ENCODE measurements at regions not wholly inside any gene's neighbourhood (a gene's known extent, or its start where the extent isn't known, plus 50 kb on each side); places are given as distances from the start of the nearest gene placed in this dataset.

- no peak overlapping the region for H2BK120ac ChIP-seq (ENCODE audit: low read depth, low read length, poor library complexity, severe bottlenecking)
- H3K27me3 Mint-ChIP-seq (ENCODE audit: low read depth): peaks cover 12% of the 10 kb centered on the region
- no peak overlapping the region for H2BK20ac ChIP-seq (ENCODE audit: low read depth, low read length, poor library complexity, severe bottlenecking)
- no peak overlapping the region for H4K5ac ChIP-seq (ENCODE audit: insufficient read length, low read depth, low read length)
- no peaks in the 10 kb centered on the region for H3K36me3 Mint-ChIP-seq (ENCODE audit: insufficient read depth in 1 of 3, low read depth in 3 of 3)
- H3K4me1 Mint-ChIP-seq: peaks cover 38 to 44% of the 10 kb centered on the region in 2 experiments
- H3K27me3 ChIP-seq (ENCODE audit: insufficient read depth, low read length): no peaks in the 10 kb centered on the region
- H3K9me3 Mint-ChIP-seq: no peaks in the 10 kb centered on the region
- H3K27ac ChIP-seq (ENCODE audit: insufficient read length, low read depth, low read length): no peak overlapping the region
- H3K23ac ChIP-seq (ENCODE audit: insufficient read length, low read depth, low read length): no peak overlapping the region
- H3K56ac ChIP-seq (ENCODE audit: insufficient read length, low read depth, low read length): no peak overlapping the region
- H2BK15ac ChIP-seq (ENCODE audit: low read depth, low read length): no peak overlapping the region
- H4K91ac ChIP-seq (ENCODE audit: insufficient read length, low read depth, low read length): no peak overlapping the region
- H3K14ac ChIP-seq (ENCODE audit: insufficient read depth, low read length): no peak overlapping the region
- H3K4ac ChIP-seq (ENCODE audit: low read depth, low read length): no peak overlapping the region
- no peak overlapping the region for H3T11ph ChIP-seq (ENCODE audit: low read length)
- H3K23me2 ChIP-seq (ENCODE audit: insufficient read length, low read depth, low read length, poor library complexity, severe bottlenecking): no peaks in the 10 kb centered on the region
- H3K4me2 ChIP-seq (ENCODE audit: insufficient read depth, insufficient read length, low read length): no peak overlapping the region
- no peak for TF ChIP-seq CTCF (conservative IDR thresholded peaks at IDR 0.05)
- H2BK5ac ChIP-seq (ENCODE audit: insufficient read length, low read length): no peak overlapping the region
- no CpG with 5 or more reads among the region's 3 CpGs for WGBS (ENCODE audit: extremely low coverage, insufficient read length, low lambda C conversion rate)
- H3K4me3 Mint-ChIP-seq: no peak overlapping the region
- no peaks in the 10 kb centered on the region; the same call in 1 of the 2 replicates for H3K4me1 ChIP-seq (ENCODE audit: insufficient read depth, low read length)
- H2BK12ac ChIP-seq (ENCODE audit: insufficient read length, low read depth, low read length): no peak overlapping the region
- DNase-seq: no peak
- H3K9me3 ChIP-seq (ENCODE audit: control insufficient read depth, low read depth, low read length): no peaks in the 10 kb centered on the region
- H4K20me1 ChIP-seq (ENCODE audit: control insufficient read depth, insufficient read depth, insufficient read length): no peaks in the 10 kb centered on the region
- H3K79me2 ChIP-seq (ENCODE audit: insufficient read depth, low read length): no peaks in the 10 kb centered on the region
- H2AFZ ChIP-seq (ENCODE audit: low read length): no peak overlapping the region
- no peak overlapping the region for H2AK5ac ChIP-seq (ENCODE audit: insufficient read length, low read length)
- H3K18ac ChIP-seq (ENCODE audit: insufficient read length, low read depth, low read length): no peak overlapping the region
- H4K8ac ChIP-seq (replicated peaks; ENCODE audit: insufficient read length, low read depth, low read length): no peak overlapping the region
- H3K9ac ChIP-seq (ENCODE audit: extremely low read depth, insufficient read length, low read length): no peak overlapping the region
- H3K27ac Mint-ChIP-seq: no peak overlapping the region
- H3K79me1 ChIP-seq (ENCODE audit: insufficient read depth, low read depth, low read length, poor library complexity, severe bottlenecking): no peaks in the 10 kb centered on the region
Measured at GRCh38 chr3:44061268-44061667, 180.4 kb upstream of the TOPAZ1 start.

All from H9 (cell line).